ENCODE measurements at regions not wholly inside any gene's neighbourhood (a gene's known extent, or its start where the extent isn't known, plus 50 kb on each side); places are given as distances from the start of the nearest gene placed in this dataset.
"Not testable (repeated sequence)": the region's sequence is repeated elsewhere in the genome, so short reads cannot be mapped to it uniquely, and the experiment has no call there.

DNA sequence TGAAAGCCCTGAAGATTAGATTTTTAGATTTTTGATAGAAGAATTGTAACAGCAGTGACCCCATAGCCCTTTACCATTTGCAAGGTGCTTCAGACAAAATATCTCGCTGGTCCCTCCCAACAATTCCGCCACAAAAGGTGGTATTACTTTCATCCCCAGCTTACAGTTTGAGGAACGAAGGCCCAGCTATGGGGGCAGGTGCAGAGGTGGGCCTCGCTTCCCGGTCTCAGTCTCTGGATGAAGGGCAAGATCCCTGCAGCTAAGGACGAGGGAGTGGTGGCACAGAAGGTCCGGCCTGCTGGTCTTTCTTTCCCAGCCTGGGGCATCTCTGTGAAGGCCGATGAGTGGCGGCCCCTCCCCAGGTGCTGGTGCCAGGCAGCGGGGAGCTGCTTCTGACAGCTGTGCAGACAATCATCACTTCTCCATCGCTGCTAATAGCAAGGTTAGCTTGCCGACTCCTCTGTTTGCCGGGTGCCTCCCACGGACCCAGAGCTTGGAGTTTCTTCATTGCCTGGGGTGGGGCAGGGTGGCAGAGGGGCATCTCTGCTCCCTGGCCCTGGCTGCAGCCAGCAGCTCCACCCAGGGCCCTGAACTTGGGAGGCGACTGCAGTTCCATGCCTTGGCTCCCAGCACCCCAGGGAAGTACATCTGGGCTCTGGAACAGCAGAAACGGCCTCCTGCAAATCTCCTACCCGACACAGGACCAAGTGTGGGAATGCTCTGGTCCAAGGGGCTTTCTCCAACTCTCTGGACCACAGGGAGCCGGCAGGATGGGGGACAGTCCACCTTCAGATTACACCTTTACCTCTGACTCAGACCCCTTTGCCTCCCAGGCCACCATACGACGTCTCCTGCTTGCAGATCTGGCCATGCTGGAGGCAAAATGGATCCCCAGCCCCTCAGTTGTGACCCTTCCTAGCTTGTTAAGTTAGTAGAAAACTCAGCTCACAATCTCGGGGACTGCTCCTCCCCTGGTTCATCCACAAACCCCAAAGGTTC is 170.5 kb downstream of the TRIM43 start:
- not testable (repeated sequence) for TF ChIP-seq ZFP36 (IDR thresholded peaks at IDR 0.05; ENCODE audit: borderline replicate concordance, partially characterized antibody); CTCF (IDR thresholded peaks at IDR 0.05); USF2 (IDR thresholded peaks at IDR 0.05); MAX (IDR thresholded peaks at IDR 0.05); POLR2A (IDR thresholded peaks at IDR 0.05; ENCODE audit: low read length); CHD2 (IDR thresholded peaks at IDR 0.05; ENCODE audit: low read length, partially characterized antibody); EP300 (IDR thresholded peaks at IDR 0.05); TP53 (CRISPR knock-in tag; IDR thresholded peaks at IDR 0.05)
